Activated T-helper 1 cell treated with anti-CD3 and anti-CD28 coated beads, Interleukin-12 subunit alpha, Interleukin-12 subunit beta, Interleukin-2, Interleukin-4 antibody, amounts not matched to agents 30 ng/mL and 10 ng/mL and 1 ng/mL, durations not matched to agents 14 hours and 24 hours and 36 hours (primary cell): ENCODE measurements at regions not wholly inside any gene's neighbourhood (a gene's known extent, or its start where the extent isn't known, plus 50 kb on each side); places are given as distances from the start of the nearest gene placed in this dataset.
"Not testable (repeated sequence)": the region's sequence is repeated elsewhere in the genome, so short reads cannot be mapped to it uniquely, and the experiment has no call there.

Experiments used
- DNase-seq: peaks from one replicate; pipeline ENCODE4 v3.0.0; 2021; ENCODE audit warnings: low spot score
- H3K27ac Mint-ChIP-seq: one replicate; pipeline ENCODE4 v1.8.0; 2021; ENCODE audit warnings: mild to moderate bottlenecking, mixed read lengths
- H3K27me3 Mint-ChIP-seq: one replicate; pipeline ENCODE4 v1.8.0; 2022; ENCODE audit warnings: mild to moderate bottlenecking, moderate library complexity, mixed read lengths; ENCODE audit not compliant: insufficient read depth
- H3K36me3 Mint-ChIP-seq: one replicate; pipeline ENCODE4 v1.8.0; 2021; ENCODE audit warnings: low read depth, mixed read lengths
- H3K4me1 Mint-ChIP-seq: one replicate; pipeline ENCODE4 v1.8.0; 2021; ENCODE audit warnings: low read depth, mixed read lengths
- H3K4me3 Mint-ChIP-seq: one replicate; pipeline ENCODE4 v1.8.0; 2021; ENCODE audit warnings: mild to moderate bottlenecking, moderate library complexity, mixed read lengths
- H3K9me3 Mint-ChIP-seq: one replicate; pipeline ENCODE4 v1.8.0; 2021; ENCODE audit warnings: mixed read lengths
- intact Hi-C: fragments of 100-400 bp; cut with micrococcal nuclease; formaldehyde crosslinking; loops from one replicate; pipeline ENCODE4 v1.15.1; 2024

DNA sequence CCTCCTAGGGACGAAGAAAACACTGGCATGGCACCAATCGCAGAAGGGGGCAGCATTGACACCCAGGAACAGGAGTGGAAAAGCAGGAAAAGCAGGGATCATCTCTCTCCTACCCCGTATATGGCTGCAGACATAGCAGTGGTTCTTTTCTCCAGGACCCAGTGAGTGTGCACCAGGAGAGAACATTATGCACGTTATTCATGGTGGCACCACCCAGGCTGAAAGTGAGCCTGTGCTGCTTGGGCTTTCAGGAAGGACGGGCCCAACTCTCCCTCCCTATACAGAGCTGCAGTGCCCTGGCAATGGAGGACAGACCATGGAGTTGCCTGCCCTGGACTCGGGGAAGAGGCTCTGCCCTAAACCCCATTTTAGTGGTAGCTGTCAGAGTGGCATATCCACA is 69.0 kb upstream of the FCGR1A start:
- H3K4me1 Mint-ChIP-seq, H3K9me3 Mint-ChIP-seq, H3K27me3 Mint-ChIP-seq, H3K36me3 Mint-ChIP-seq, DNase-seq, H3K27ac Mint-ChIP-seq, H3K4me3 Mint-ChIP-seq, intact Hi-C loops: not testable (repeated sequence)

DNA sequence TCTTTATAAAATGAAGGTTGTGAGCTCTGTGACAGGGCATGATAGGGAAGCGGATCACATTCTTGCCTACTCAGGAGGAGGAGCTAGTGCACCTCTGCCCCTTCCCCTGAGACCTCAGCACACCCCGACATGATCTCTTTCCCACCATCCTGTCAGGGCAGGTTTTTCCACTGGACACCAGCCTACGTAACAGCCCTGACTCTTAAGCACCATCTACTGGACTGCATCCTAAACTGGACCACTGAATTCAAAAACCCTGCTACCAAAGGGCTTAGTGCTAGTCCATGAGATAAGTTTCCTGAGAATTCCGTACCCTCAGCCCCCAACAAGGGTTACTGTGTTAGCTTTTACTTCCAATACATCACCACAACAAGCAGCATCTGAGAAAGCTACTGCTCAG is 68.5 kb upstream of the FCGR1A start:
- H3K27ac Mint-ChIP-seq, H3K4me1 Mint-ChIP-seq, intact Hi-C loops, H3K36me3 Mint-ChIP-seq, H3K4me3 Mint-ChIP-seq, H3K27me3 Mint-ChIP-seq, DNase-seq, H3K9me3 Mint-ChIP-seq: not testable (repeated sequence)

DNA sequence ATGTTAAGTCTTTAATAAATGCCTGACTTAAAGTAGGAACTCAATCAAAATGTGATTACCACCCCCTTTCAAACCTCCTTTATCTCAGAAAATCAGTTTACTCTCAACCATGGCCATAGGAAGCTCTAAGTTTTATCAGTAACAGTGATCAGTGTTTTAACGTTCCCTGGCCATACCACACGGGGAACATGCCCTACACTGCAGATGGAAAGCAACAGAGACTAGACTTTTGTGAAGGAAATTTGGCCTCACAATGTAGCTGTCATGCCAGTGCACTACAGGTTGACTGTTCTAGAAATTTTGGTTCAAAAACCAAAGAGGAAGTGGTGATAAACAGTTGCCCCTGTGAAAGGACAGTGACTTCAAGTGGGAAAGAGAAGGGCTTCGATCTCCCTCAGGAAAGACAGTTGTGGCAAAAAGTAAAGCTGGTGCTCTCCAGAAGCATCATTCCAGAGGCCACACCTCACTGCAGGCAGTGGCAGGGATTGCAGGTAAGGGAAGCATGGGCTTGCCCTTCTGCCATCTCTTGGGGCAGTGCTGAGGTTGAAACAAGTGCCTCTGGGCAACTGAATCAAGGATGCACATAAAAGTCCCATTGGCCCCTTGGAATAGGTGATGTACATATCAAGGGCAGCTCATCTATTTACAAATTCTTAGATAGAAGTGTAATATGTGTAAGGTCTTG is 57.7 kb upstream of the FCGR1A start:
- H3K4me3 Mint-ChIP-seq, H3K27me3 Mint-ChIP-seq, H3K27ac Mint-ChIP-seq, intact Hi-C loops, H3K36me3 Mint-ChIP-seq, DNase-seq, H3K4me1 Mint-ChIP-seq, H3K9me3 Mint-ChIP-seq: not testable (repeated sequence)

DNA sequence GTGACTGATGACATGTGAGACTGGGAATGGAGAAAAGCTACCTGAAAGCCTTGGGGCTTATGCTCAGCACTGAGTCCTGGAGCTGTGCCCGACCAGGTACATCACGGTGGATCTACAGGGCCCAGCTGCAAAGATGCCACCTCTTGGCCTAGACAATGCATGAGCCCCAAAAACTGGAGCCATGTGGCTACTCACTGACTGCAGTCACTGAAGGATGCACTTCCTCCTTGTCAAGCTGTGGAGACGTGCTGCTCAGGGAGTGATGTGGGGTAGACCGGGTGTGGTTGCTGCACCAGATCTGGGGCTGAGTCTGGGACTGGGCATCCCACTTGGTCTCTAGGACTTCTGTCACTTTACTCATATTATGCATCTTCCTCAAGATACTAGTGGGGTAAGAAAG is 55.8 kb upstream of the FCGR1A start:
- H3K4me3 Mint-ChIP-seq, H3K27ac Mint-ChIP-seq, H3K9me3 Mint-ChIP-seq, H3K4me1 Mint-ChIP-seq, intact Hi-C loops, H3K36me3 Mint-ChIP-seq, DNase-seq, H3K27me3 Mint-ChIP-seq: not testable (repeated sequence)

DNA sequence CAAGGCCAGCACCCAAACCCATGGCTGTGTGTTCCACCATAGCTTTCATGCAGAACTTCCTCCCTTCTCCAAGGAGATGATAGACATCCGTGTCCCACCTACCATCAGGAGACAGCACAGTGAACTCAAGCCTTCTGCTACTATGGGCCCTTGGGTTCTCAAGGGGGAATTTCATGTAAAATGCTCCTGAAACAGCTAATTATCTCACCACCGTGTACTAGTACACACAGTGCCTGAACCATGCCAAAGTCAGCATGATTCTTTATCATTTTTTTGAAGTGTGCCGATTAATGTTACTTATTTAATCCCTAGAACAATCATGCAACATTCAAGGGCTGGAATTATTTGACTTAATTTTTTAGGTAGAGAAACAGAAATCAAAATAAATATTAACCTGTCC is 53.9 kb upstream of the FCGR1A start:
- DNase-seq, H3K4me3 Mint-ChIP-seq, H3K4me1 Mint-ChIP-seq, intact Hi-C loops, H3K36me3 Mint-ChIP-seq, H3K27me3 Mint-ChIP-seq, H3K27ac Mint-ChIP-seq, H3K9me3 Mint-ChIP-seq: not testable (repeated sequence)
